Hematopoietic multipotent progenitor cell (in vitro differentiated cells): ENCODE measurements at regions not wholly inside any gene's neighbourhood (a gene's known extent, or its start where the extent isn't known, plus 50 kb on each side); places are given as distances from the start of the nearest gene placed in this dataset.

Experiments
- DNase-seq, 3 donors: peaks; one replicate each; pipeline ENCODE4 v3.0.0-alpha.2; 2011 to 2015; ENCODE audit warnings: low read depth in 2 of 3, low spot score in 2 of 3

GRCh38 chr9:126123927-126124326 lies 202.7 kb upstream of the MVB12B start:
- DNase-seq: no peak

- DNase-seq: no peak
Observed at GRCh38 chr9:126125177-126125576, 201.5 kb upstream of the MVB12B start.

- no peak for DNase-seq
Observed at GRCh38 chr9:126125577-126125976, 201.1 kb upstream of the MVB12B start.

- DNase-seq: no peak
Observed at GRCh38 chr9:126125992-126126409, 200.6 kb upstream of the MVB12B start.

- DNase-seq: no peak
Observed at GRCh38 chr9:126126807-126127206, 199.8 kb upstream of the MVB12B start.

- no peak for DNase-seq
Observed at GRCh38 chr9:126127591-126127990, 199.0 kb upstream of the MVB12B start.

GRCh38 chr9:126128494-126129142 lies 198.0 kb upstream of the MVB12B start:
- no peak for DNase-seq

GRCh38 chr9:126131066-126132010 lies 195.3 kb upstream of the MVB12B start:
- DNase-seq: no peak

- DNase-seq: no peak
Observed at GRCh38 chr9:126132746-126133145, 193.9 kb upstream of the MVB12B start.

- DNase-seq: no peak
Observed at GRCh38 chr9:126144196-126144595, 182.4 kb upstream of the MVB12B start.

GRCh38 chr9:126144603-126145456 lies 181.8 kb upstream of the MVB12B start:
- DNase-seq: no peak

- no peak for DNase-seq
Observed at GRCh38 chr9:126145887-126146253, 180.8 kb upstream of the MVB12B start.

GRCh38 chr9:126146254-126147145 lies 180.1 kb upstream of the MVB12B start:
- peak in 2 of 3 donors; percentile 90 to 91 for DNase-seq

- no peak for DNase-seq
Observed at GRCh38 chr9:126147186-126147935, 179.3 kb upstream of the MVB12B start.

GRCh38 chr9:126147936-126148870 lies 178.4 kb upstream of the MVB12B start:
- no peak for DNase-seq

GRCh38 chr9:126148994-126149393 lies 177.6 kb upstream of the MVB12B start:
- no peak for DNase-seq

GRCh38 chr9:126149661-126150060 lies 177.0 kb upstream of the MVB12B start:
- no peak for DNase-seq

- no peak for DNase-seq
Observed at GRCh38 chr9:126150411-126151030, 176.1 kb upstream of the MVB12B start.
